Islet precursor cell (in vitro differentiated cells): ENCODE measurements at regions not wholly inside any gene's neighbourhood (a gene's known extent, or its start where the extent isn't known, plus 50 kb on each side); places are given as distances from the start of the nearest gene placed in this dataset.

Experiments
- DNase-seq: peaks from one replicate; pipeline ENCODE4 v3.0.0-alpha.2; 2018

- DNase-seq, result no peak
Observed at GRCh38 chr12:105820429-105821125, 318.2 kb downstream of the NUAK1 start.

- DNase-seq, result no peak
Observed at GRCh38 chr12:105822131-105823105, 316.3 kb downstream of the NUAK1 start.

GRCh38 chr12:105823810-105824209 is 314.9 kb downstream of the NUAK1 start:
- no peak for DNase-seq

- no peak for DNase-seq
Observed at GRCh38 chr12:105825141-105825540, 313.6 kb downstream of the NUAK1 start.

GRCh38 chr12:105831372-105831771 is 307.4 kb downstream of the NUAK1 start:
- no peak for DNase-seq

GRCh38 chr12:105832021-105832420 is 306.7 kb downstream of the NUAK1 start:
- no peak for DNase-seq

- DNase-seq, result no peak
Observed at GRCh38 chr12:105832806-105833205, 305.9 kb downstream of the NUAK1 start.

GRCh38 chr12:105834496-105834895 is 304.3 kb downstream of the NUAK1 start:
- no peak for DNase-seq

- DNase-seq, result no peak
Observed at GRCh38 chr12:105835580-105836241, 303.0 kb downstream of the NUAK1 start.

- DNase-seq, result no peak
Observed at GRCh38 chr12:105836242-105836622, 302.5 kb downstream of the NUAK1 start.

- DNase-seq, result no peak
Observed at GRCh38 chr12:105839629-105840127, 299.1 kb downstream of the NUAK1 start.

- no peak for DNase-seq
Observed at GRCh38 chr12:105840384-105840783, 298.4 kb downstream of the NUAK1 start.

- DNase-seq, result no peak
Observed at GRCh38 chr12:105841840-105842239, 296.9 kb downstream of the NUAK1 start.

GRCh38 chr12:105843561-105843960 is 295.2 kb downstream of the NUAK1 start:
- DNase-seq, result no peak

- DNase-seq, result no peak
Observed at GRCh38 chr12:105843986-105844760, 294.6 kb downstream of the NUAK1 start.

- DNase-seq, result no peak
Observed at GRCh38 chr12:105846331-105846730, 292.4 kb downstream of the NUAK1 start.

GRCh38 chr12:105847068-105847467 is 291.7 kb downstream of the NUAK1 start:
- DNase-seq, result no peak

- DNase-seq, result no peak
Observed at GRCh38 chr12:105848286-105848685, 290.5 kb downstream of the NUAK1 start.

GRCh38 chr12:105850103-105850968 is 288.4 kb downstream of the NUAK1 start:
- no peak for DNase-seq

- DNase-seq, result no peak
Observed at GRCh38 chr12:105852496-105852895, 286.3 kb downstream of the NUAK1 start.

- DNase-seq, result no peak
Observed at GRCh38 chr12:105852951-105853350, 285.8 kb downstream of the NUAK1 start.
